Right renal cortex interstitium (tissue), 3 donors: ENCODE measurements at regions not wholly inside any gene's neighbourhood (a gene's known extent, or its start where the extent isn't known, plus 50 kb on each side); places are given as distances from the start of the nearest gene placed in this dataset.
"Not testable (repeated sequence)": the region's sequence is repeated elsewhere in the genome, so short reads cannot be mapped to it uniquely, and the experiment has no call there.

ENCODE experiments used
- DNase-seq, 3 donors: peaks; one replicate each; pipeline ENCODE4 v3.0.0-alpha.2; 2013; ENCODE audit warnings: low read depth in 3 of 3, low spot score in 2 of 3

DNA sequence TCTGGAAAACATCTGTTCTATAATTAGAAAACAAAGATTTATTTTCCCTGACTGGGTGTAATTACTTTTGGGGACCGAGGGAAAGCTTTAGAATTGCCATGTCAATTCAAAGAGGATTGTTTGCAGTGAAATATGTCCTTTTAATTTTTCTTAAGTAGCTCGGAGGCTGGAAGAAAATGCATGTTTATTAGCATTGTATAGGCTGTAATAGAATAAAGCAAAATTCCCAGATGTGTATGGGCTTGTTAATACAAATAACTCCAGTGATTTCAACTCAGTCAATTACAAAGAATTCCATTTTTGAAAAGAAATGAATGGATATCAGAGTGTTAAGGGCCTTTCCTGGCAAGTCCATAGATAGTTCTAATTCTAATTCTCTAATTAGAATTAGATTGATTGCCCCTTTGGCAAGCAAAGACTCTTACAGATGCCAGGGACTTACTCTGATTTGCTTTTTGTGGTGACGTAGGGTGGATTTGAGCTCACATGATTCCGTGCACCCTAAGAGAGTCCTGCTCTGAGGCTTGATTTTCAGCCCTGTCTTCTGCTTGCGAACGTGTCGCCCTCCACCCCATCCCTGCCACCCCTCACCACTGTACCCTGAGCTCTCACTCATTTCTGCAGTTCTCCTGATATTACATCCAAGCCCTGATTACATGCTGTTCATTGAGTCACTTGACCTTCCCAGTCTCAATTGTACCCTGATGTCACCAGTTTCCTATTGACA lies 70.0 kb upstream of the FAM20A start:
- DNase-seq = no peak

DNA sequence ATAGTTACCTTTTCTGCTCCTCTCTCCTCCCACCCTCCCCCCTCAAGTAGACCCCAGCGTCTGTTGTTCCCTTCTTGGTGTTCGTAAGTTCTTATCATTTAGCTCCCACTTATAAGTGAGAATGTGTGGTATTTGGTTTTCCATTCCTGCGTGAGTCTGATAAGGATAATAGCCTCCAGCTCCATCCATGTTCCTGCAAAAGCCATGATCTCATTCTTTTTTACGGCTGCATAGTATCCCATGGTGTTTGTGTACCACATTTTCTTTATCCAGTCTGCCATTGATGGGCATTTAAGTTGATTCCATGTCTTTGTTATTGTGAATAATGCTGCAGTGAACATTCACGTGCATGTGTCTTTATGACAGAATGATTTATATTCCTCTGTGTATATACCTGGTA lies 65.3 kb upstream of the FAM20A start:
- DNase-seq = not testable (repeated sequence)

DNA sequence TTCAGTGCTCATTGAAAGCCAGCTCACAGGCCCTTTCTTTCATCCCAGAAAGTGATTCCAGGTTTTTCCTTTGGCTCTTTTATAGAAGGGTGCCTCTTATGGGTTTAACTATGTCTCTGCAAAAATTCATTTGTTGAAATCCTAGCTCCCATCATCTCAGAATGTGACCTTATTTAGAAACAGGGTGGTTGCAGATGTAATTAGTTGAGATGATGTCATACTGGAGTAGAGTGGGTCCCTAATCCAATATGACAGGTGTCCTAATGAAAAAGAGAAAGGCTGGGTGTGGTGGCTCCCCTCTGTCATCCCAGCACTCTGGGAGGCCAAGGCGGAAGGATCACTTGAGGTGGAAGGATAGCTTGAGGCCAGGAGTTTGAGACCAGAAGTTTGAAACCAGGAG lies 64.2 kb upstream of the FAM20A start:
- no peak for DNase-seq

DNA sequence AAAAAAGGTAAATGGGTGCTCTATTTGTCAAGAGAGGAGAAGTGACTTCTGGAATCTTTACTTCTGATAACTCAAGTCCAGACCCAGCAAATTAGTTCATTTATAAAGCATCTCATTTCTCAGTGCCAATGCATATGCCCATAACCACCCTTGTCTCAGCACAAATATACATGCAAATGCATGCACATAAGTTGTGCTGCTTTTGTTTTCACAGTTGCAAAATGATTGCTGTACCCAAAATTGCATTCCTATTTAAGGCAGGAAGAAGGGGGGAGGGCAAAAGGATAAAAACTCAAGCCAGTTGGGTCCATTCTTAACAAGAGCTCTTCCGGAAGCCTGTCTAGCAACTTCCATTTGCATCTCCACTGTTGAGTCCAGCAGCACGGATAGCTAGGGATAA lies 61.3 kb upstream of the FAM20A start:
- no peak for DNase-seq

DNA sequence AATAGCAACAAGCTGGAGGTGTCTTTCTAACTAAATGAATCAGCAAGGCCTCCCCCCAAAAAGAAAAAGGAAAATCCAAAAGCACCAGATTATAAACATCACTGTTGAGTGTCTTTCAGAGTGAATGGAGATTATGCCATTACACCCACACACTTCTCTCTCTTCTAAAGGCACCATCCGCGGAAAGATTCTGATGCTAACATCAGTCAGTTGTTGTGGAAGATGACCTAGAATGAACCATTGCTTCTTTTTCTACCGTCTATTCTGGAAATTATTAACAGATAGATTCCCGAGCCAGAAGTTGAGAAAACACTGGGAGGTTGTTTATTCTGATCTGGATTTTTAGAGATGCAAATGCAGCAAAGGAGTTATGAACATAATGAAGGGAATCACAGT lies 60.9 kb upstream of the FAM20A start:
- no peak for DNase-seq

DNA sequence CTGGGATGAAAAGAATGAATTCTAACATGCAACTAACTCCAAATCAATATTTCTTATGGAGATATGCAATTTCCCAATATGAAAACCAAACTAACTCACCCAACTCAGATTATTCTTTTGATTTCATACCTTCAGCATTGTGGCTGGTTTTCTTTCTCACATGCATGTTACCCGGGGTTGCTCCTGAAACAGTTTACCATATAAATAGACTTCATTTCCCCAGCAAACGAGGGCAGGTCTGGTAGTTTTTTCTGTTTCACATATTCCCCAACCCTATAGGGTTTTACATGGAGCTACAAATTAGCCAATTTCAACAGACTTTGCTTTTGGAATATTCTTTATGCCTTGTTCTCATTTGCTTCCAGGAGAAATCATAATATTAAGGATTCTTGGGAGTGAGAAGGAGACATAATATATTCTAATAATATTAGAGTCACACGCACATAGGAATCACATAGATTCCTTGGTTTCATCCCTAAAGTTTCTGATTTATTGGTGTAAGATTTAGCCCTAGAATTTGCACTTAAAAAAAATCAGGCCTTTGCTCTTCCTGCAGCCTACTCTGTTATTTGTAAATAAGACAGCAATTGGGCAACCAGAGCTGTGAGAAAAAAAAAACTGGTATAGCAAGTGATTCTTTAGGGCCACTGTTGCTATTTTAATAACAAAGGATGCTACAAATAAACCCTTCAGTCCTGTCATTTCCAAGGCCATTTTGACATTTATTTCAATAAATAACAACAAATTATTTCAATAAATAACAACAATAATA lies 60.3 kb upstream of the FAM20A start:
- no peak for DNase-seq

DNA sequence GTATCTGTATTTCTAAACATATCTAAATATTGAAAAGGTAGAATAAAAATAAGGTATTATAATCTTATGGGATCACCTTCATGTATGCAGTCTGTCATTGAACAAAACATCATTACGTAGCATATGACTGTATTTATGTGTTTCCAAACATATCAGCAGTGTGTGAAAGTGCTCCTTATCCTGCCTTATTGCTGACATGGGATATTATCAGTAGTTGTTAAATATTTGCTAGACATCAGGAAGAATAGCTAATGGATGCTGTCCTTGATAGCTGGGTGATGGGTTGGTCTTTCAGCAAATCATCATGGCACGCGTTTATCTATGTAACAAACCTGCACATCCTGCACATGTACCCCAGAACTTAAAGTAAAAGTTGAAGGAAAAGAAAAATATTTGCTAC lies 59.1 kb upstream of the FAM20A start:
- no peak for DNase-seq

DNA sequence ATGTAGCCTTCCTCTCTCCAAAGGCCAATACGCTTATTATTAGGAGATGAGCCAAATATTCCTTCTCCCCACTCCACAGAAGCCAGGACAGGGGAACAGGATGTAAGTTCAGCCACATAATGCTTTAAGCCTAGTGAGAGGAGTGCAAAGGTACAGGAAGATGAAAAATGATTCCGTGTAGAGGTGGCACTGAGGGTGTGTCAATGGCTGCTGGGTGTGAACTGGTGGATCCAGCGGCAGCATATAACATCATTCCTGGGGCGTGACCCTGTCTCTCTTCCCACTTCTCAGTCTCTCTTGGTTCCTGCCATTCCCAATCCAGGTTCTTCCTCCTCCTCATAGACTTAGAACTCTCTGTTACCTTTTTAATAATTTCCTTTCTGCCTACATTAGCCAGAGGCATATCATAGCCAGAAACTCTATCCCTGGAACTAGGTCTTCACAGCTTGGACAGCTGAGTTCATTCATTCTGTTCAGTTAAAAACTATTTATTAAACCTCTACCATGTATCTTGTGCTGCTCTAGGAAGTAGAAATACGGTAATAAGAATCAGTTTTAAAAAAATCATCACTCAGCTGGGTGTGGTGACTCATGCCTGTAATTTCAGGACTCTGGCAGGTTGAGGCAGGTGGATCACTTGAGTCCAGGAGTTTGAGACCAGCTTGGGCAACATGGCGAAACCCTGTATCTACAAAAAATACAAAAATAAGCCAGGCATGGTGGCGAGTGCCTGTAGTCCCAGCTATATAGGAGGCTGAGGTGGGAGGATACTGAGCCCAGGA lies 58.0 kb upstream of the FAM20A start:
- DNase-seq = no peak

DNA sequence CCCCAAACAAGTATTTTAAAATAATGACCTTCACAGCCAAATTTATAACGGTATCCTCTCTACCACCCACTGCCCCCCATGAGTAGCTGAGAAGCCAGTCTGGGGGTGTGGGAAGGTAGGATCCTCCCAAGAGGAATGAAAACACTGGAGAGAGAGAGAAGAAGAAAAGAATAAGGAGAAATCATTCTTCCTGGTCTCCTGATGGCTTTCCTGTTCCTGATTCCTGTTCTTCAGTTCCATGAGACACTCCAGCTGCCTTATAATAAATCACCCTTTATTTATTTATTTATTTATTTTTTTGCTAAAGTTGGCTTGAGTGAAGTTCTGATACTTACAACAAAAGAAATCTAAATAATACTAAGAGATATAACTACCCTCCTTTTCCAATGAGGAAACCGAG lies 56.4 kb upstream of the FAM20A start:
- no peak for DNase-seq

DNA sequence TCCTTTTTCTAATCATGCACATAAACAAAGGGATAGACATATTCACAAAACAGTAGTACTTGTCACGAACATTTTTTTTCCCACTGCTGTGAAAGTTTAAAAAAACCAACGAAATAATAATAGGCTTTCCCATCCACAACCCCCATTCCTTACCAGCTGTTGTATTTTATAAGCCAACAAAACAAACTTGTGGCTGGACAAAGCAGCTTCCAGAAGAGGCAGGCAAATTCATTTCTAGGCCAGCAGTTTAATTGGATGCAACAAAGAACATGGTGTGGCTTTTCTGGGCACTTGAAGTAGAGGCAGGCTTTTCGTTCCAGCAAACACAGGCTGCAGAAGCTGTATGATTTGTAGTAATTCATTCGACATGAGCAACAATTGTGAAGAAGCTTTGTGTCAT lies 56.0 kb upstream of the FAM20A start:
- DNase-seq = no peak

DNA sequence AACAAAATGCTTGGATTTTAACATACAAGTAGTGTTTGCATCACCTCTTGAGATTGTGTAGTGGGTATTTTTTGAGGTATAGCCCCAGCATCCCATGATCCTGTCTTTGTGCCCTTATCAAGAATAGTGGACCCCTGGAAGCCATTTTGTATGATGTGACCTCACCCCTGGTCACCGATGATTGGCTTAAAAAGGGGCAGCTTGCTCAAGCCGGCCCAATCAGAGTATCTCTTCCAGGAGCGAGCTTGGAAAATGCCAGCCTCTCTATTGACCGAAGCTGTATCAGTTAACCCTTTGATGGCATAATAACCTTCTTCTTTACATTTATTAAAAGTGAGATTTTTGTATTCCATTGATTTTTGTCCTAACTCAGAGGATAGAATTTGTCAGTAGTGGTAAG lies 55.5 kb upstream of the FAM20A start:
- DNase-seq = no peak
